Epidermal melanocyte (primary cell): ENCODE measurements at regions not wholly inside any gene's neighbourhood (a gene's known extent, or its start where the extent isn't known, plus 50 kb on each side); places are given as distances from the start of the nearest gene placed in this dataset.

Experiments used
- DNase-seq: peaks from one replicate; pipeline ENCODE4 v3.0.0; 2011; ENCODE audit warnings: low spot score; ENCODE audit not compliant: insufficient read length

- no peak for DNase-seq
These were observed 231.9 kb upstream of the MMADHC start for GRCh38 chr2:149819356-149819957.

DNA sequence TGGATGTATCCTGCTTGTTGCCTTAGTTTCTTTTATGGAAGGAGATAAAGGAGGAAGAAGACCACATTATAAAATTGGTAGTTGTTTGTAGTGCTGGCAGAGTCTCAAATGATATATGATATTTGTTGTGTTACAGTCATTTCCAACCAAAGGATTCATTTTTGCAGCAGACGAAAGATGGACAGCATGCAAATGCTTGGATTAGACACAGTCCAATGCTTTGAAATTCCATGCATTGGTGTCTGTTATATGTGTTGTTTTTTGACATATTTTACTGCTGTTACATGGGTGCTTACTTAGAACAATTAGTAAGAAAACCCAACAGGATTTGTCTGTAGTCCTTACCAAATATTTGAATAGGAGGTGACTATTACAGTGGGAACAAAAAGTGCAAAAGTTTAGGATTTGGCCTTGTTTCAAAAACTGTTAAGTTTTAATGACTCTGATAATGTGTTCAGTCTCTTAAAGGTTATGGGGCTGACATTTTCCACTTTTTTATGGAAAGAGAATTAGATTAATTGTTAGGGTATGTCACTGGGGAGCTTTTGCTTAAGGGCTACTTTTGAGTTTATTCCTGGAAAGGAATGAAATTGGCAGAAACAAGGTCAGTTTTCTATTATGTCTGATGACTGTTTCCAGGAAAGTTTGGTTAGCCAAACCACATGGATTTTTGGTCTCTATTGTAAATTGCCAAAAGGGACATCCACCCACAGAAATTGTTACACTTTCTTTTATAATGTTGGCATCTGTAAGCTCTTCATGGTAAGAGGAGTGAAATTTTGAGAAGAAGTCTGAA, 229.4 kb upstream of the MMADHC start:
- DNase-seq = no peak

GRCh38 chr2:149815941-149816340, 228.4 kb upstream of the MMADHC start:
- DNase-seq = no peak

DNA sequence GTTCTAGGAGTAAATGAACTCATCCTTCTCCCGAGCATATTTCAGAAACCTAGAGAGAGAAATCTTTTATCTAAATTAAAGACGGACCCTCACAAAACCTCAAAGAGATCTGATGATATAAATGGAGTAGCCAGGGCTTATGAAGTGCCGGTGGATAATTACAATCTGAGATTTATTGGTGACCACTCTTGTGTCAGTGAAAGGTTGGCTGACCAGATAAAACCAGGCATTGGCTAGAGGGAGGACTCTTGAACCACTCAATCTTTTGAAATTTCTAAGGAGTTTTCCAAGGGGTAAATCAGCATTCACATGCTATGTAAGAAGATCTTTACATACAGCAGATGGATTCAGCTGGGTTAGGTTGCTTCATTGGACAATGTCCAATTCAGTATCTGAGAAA, 227.3 kb upstream of the MMADHC start:
- DNase-seq = no peak

DNA sequence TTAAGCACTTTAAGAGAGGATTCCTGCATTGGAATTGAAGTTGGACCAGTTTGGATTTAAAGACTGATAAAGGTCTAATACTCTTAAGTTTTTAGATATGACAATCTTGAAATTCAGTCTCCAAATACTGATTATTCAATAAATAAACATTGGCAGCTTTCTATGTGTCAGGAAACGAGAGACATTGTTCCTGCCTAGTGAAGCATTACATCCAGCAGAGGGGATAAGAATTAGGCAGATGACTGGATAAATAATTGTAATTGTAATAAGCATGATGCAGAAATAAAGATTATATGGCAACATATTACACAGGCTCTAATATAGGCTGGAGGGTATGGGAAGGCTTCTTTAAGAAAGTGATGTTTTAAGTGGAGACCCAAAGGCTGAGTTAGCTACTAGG, 226.5 kb upstream of the MMADHC start:
- no peak for DNase-seq

- no peak for DNase-seq
These were observed 221.0 kb upstream of the MMADHC start for GRCh38 chr2:149808556-149808955.

- DNase-seq = no peak
These were observed 219.1 kb upstream of the MMADHC start for GRCh38 chr2:149806651-149807050.

- DNase-seq = no peak
These were observed 213.3 kb upstream of the MMADHC start for GRCh38 chr2:149800624-149801542.

- no peak for DNase-seq
These were observed 211.6 kb upstream of the MMADHC start for GRCh38 chr2:149799013-149799705.

DNA sequence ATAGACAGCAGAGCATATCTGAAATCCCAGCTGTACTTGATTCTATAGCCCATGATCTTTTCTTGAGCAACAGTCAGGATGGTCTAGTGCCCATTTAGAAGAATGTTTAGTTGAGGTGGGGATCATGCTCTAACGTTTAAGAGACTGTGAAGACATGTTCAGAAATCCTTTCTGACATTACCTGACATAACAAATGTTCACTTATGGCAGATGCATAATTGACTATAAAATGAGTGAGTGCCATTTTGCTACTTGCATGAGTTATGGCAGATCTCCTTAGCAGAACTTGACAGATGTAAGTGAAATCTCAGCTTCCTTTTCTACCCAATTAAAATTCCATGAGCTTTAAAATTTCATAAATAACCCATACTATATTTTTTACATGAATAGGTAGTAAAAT, 209.5 kb upstream of the MMADHC start:
- no peak for DNase-seq

DNA sequence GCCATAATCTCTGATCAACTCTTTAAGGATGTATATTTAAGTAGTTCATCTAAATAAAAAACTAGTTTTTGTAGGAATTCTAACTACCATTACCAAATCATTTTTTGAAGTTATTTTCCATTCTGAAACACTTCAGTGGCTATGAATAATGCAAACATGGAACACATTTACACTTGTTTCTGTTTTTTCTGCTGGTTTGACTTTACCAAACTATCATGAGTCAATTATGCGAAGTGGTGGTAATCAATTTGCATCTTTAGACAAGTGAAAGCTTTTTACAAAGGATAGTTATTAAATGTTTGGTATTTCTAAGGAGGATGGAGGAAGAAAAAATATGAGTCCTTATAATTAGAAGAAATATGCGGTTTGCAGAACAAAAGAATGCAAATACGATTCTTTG, 202.0 kb upstream of the MMADHC start:
- no peak for DNase-seq

DNA sequence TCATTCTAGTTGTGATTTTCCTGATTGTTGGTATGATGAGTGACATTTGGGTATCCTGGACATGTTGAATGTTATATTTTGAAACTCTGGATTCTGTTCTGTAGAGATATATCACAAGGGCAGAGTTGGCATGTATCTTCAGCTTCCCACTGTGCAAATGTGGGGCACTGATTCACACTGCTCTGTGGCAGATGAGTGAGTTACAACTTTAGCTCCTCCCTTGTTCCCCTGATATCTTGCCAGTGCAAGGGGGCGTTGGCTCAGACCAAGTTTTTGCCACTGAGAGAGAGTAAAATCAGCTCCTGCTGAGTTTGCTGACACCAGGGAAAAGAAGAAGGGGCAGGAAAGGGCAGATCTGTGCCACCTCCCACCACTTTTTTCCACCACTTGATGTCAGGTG, 199.6 kb upstream of the MMADHC start:
- DNase-seq = no peak

- no peak for DNase-seq
These were observed 195.7 kb upstream of the MMADHC start for GRCh38 chr2:149783284-149783683.

- no peak for DNase-seq
These were observed 195.0 kb upstream of the MMADHC start for GRCh38 chr2:149782572-149782971.

- no peak for DNase-seq
These were observed 193.8 kb upstream of the MMADHC start for GRCh38 chr2:149781263-149781808.

GRCh38 chr2:149773006-149773405, 185.4 kb upstream of the MMADHC start:
- DNase-seq = no peak

GRCh38 chr2:149768320-149768799, 180.8 kb upstream of the MMADHC start:
- DNase-seq = no peak

DNA sequence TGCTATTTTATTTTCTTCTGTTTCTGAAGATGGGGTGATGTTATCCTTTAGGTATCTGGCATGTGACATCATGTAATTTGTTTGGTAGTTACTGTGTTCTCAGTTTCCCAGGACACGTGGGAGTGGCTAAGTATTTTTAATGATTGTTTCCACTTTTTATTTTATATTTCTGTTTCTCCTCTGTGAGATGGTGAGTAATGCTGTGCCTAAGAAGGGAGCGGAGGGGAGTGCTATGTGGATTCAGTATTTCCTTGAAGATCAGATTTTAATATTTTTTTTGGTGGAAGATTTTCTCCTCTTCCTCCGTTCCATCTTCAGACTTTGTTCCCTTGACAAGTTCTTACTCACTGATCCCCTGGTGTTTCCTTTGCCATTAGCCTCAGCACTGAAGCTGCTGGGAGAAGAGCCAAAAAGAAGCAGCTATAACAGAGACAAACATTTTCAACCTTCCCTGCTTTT, 180.0 kb upstream of the MMADHC start:
- no peak for DNase-seq

GRCh38 chr2:149766339-149766738, 178.8 kb upstream of the MMADHC start:
- DNase-seq = no peak

DNA sequence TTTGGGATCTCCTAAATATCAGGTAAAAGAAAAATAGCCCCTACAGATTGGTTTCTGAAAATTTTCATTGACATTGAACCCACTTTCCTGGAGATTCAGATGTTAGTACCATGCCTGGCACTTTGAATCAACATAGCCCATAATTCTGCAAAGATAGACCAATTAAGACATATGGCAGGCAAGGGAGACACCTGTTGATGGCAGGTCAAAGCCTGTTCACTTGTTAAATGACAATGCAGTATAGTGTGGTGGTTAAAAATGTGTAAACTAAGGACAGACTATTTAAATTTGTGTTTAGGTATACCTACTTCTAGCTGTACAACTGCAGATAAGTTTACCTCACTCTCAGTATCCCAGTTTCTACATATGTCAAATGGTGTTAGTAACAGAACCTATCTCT, 178.1 kb upstream of the MMADHC start:
- DNase-seq = no peak

DNA sequence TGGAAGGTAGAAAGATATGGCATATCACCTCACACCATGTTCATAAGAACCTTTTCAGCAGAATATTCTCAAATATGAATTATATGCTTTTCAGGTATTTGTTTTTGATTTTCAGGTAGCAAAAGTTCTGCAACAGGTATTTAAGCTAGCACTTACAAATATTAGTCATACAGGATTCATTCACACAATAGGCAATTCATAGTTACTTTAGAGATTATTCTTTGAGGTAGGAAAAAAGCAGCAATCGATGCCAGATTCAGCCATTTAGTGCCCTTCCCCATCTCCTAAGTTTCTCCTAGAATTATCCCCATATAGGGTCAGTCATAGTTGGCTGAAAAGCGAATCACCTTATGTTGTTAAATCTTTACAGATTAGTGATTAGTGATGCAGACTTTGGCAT, 177.4 kb upstream of the MMADHC start:
- DNase-seq = no peak
